ENCODE measurements at regions not wholly inside any gene's neighbourhood (a gene's known extent, or its start where the extent isn't known, plus 50 kb on each side); places are given as distances from the start of the nearest gene placed in this dataset.

DNA sequence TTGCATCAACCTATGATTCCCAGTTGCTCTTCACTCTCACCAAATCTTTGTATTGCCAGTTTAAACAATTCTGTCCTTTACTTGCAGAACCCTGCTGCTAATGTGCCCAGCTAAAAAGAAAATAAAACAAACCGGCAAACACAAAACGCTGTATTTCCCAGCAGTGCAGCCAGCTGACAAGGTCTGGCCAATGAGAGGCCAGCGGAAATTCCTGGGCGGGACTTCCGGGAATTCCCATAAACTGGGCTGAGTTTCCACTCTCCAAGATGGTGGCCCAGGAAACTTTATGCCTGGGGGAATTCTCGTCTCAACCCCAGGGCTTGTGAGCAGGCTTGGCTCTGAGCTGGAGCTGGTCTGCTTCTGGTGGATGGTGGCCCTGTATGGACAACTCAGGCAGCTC, 807.3 kb upstream of the TMEM132C start:
- TF ChIP-seq CTCF (conservative IDR thresholded peaks at IDR 0.05 in 1 of 2, IDR thresholded peaks at IDR 0.05 in 1 of 2; ENCODE audit: extremely low read depth in 1 of 2, insufficient read depth in 1 of 2, low read depth in 1 of 2, low read length in 2 of 2), result no peak
- TF ChIP-seq EZH2 (IDR thresholded peaks at IDR 0.05; ENCODE audit: borderline replicate concordance, low read length), result no peak

Data from mammary epithelial cell (primary cell).